GM12865 (cell line): ENCODE measurements at regions not wholly inside any gene's neighbourhood (a gene's known extent, or its start where the extent isn't known, plus 50 kb on each side); places are given as distances from the start of the nearest gene placed in this dataset.

ENCODE experiments used
- DNase-seq: peaks from one replicate; pipeline ENCODE4 v3.0.0; 2010; ENCODE audit warnings: low read depth
- H3K4me3 ChIP-seq: 2 replicates; pipeline ENCODE4 v1.5.1; 2011; ENCODE audit warnings: mild to moderate bottlenecking, low read depth, low read length, control low read depth
- CTCF ChIP-seq: IDR thresholded peaks from 2 replicates; pipeline ENCODE4 v1.5.1; 2011; ENCODE audit warnings: low read length, control low read depth, low read depth, inconsistent platforms; ENCODE audit not compliant: insufficient read depth; ENCODE audit errors: missing control alignments

- DNase-seq: no peak
- no peak for TF ChIP-seq CTCF
- H3K4me3 ChIP-seq: no peak overlapping the region
These were observed 59.4 kb upstream of the SIMC1 start for GRCh38 chr5:176178789-176179188.

GRCh38 chr5:176180339-176180738 lies 57.9 kb upstream of the SIMC1 start:
- no peak for DNase-seq
- TF ChIP-seq CTCF: no peak
- no peak overlapping the region for H3K4me3 ChIP-seq

GRCh38 chr5:176180781-176181180 lies 57.4 kb upstream of the SIMC1 start:
- TF ChIP-seq CTCF: no peak
- no peak for DNase-seq
- H3K4me3 ChIP-seq: no peak overlapping the region

- DNase-seq: no peak
- no peak overlapping the region for H3K4me3 ChIP-seq
- no peak for TF ChIP-seq CTCF
These were observed 56.9 kb upstream of the SIMC1 start for GRCh38 chr5:176181271-176181855.

- no peak for DNase-seq
- H3K4me3 ChIP-seq: no peak overlapping the region
- no peak for TF ChIP-seq CTCF
These were observed 54.7 kb upstream of the SIMC1 start for GRCh38 chr5:176183321-176184074.

GRCh38 chr5:176184608-176185132 lies 53.6 kb upstream of the SIMC1 start:
- H3K4me3 ChIP-seq: no peak overlapping the region
- DNase-seq: no peak
- TF ChIP-seq CTCF: no peak
